Neural cell (in vitro differentiated cells): ENCODE measurements at regions not wholly inside any gene's neighbourhood (a gene's known extent, or its start where the extent isn't known, plus 50 kb on each side); places are given as distances from the start of the nearest gene placed in this dataset.

Experiments used
- CTCF ChIP-seq: fragments of 450-650 bp; IDR thresholded peaks from 2 replicates; pipeline ENCODE4 v1.5.1; 2014; ENCODE audit warnings: antibody characterized with exemption, mild to moderate bottlenecking, moderate library complexity; ENCODE audit not compliant: poor library complexity, severe bottlenecking
- MXI1 ChIP-seq: fragments of 450-650 bp; conservative IDR thresholded peaks from 2 replicates; pipeline ENCODE4 v1.6.1; 2014; ENCODE audit warnings: antibody characterized with exemption, mild to moderate bottlenecking; ENCODE audit not compliant: poor library complexity, severe bottlenecking
- POLR2AphosphoS5 ChIP-seq: IDR thresholded peaks from 2 replicates; pipeline ENCODE4 v1.6.1; 2012

- TF ChIP-seq CTCF (no peak), POLR2AphosphoS5 (no peak), MXI1 (no peak)
Observed at GRCh38 chr4:128648021-128648420, 161.5 kb upstream of the JADE1 start.
